Natural killer cell treated with Interleukin-12 subunit alpha and Interleukin-12 subunit beta and Interleukin-15 and Interleukin-18, amount 100 ng/mL, for 72 hours (primary cell): ENCODE measurements at regions not wholly inside any gene's neighbourhood (a gene's known extent, or its start where the extent isn't known, plus 50 kb on each side); places are given as distances from the start of the nearest gene placed in this dataset.

Experiments used
- ATAC-seq, 2 donors: fragments of 150-1000 bp; cut with Tn5 transposase in 1 of 2; sonication (Bioruptor Pico), chemical (Tn5 transposase) in 1 of 2; 2 replicates each; pipeline ENCODE4 v1.10.0; 2021
- DNase-seq: peaks from one replicate; pipeline ENCODE4 v3.0.0; 2022; ENCODE audit warnings: low spot score
- H3K27ac Mint-ChIP-seq, 2 donors: 1 replicate in 1 of 2; 2 replicates in 1 of 2; pipeline ENCODE4 v1.8.0; 2022; ENCODE audit warnings: mixed read lengths in 2 of 2, mild to moderate bottlenecking in 1 of 2, moderate library complexity in 1 of 2
- H3K27me3 Mint-ChIP-seq, 2 donors: 1 replicate in 1 of 2; 2 replicates in 1 of 2; pipeline ENCODE4 v1.8.0; 2022; ENCODE audit warnings: mixed read lengths in 2 of 2
- H3K36me3 Mint-ChIP-seq: one replicate; pipeline ENCODE4 v1.8.0; 2022; ENCODE audit warnings: mixed read lengths
- H3K4me1 Mint-ChIP-seq, 2 donors: 1 replicate in 1 of 2; 2 replicates in 1 of 2; pipeline ENCODE4 v1.8.0; 2022; ENCODE audit warnings: low read depth in 2 of 2, mixed read lengths in 2 of 2, mild to moderate bottlenecking in 1 of 2
- H3K4me3 Mint-ChIP-seq: one replicate; pipeline ENCODE4 v1.8.0; 2022; ENCODE audit warnings: mixed read lengths
- H3K9me3 Mint-ChIP-seq: 2 replicates; pipeline ENCODE4 v1.8.0; 2022; ENCODE audit warnings: mixed read lengths

GRCh38 chr4:8779490-8779932 lies 92.1 kb downstream of the HMX1 start:
- H3K36me3 Mint-ChIP-seq: no peaks in the 10 kb centered on the region
- ATAC-seq (no peak), DNase-seq (no peak)
- H3K9me3 Mint-ChIP-seq: no peaks in the 10 kb centered on the region
- H3K4me1 Mint-ChIP-seq: no peaks in the 10 kb centered on the region
- H3K27ac Mint-ChIP-seq: no peak overlapping the region
- no peak overlapping the region for H3K4me3 Mint-ChIP-seq
- no peaks in the 10 kb centered on the region for H3K27me3 Mint-ChIP-seq

DNA sequence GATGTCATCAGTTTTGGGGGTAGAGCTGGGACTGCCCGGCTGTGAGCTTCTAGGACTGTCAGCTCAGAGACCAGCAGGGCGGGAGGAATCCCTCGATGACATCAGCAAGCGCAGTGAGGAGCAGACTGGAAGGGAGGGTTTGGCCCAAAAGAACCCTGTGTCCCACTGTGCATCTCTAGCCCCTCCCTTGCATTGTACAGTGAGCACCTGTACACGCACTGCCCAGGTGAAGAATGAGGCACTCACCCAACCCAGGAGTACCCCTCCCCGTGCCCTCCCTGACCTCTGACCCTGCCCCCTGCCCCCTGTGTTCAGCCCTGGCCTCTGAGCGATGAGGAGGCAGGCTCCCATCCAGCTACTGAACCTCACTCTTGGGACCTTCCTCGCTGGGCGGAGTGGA lies 92.9 kb downstream of the HMX1 start:
- Mint-ChIP-seq H3K4me1 (no peaks in the 10 kb centered on the region), H3K4me3 (no peak overlapping the region), H3K9me3 (no peaks in the 10 kb centered on the region), H3K36me3 (no peaks in the 10 kb centered on the region), H3K27ac (no peak overlapping the region), H3K27me3 (no peaks in the 10 kb centered on the region)
- DNase-seq: no peak
- ATAC-seq: no peak

DNA sequence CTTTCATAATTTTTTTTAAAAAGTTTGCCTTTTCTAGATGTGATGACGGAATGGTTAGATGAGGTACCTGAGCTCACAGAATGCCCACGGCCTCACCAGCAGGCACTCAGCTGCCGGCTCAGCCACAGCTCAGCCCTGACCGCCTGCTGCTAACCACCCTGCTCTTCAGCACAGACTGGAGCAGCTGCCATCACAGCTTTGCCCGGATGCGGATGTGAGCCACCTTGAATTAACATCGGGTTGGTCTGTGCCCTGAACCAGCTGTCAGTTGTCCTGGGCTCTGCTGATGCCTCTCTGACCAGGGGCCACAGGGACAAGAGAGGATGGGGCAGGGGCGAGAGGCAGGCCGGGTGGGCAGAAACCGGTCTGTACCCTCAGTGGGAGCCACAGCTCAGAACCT lies 93.3 kb downstream of the HMX1 start:
- H3K27me3 Mint-ChIP-seq: no peaks in the 10 kb centered on the region
- no peak for ATAC-seq

GRCh38 chr4:8777320-8778196 lies 94.1 kb downstream of the HMX1 start:
- H3K4me1 Mint-ChIP-seq: no peaks in the 10 kb centered on the region
- no peak for ATAC-seq

More for the DNA sequence above, 93.3 kb downstream of the HMX1 start:
- H3K36me3 Mint-ChIP-seq: no peaks in the 10 kb centered on the region
- H3K9me3 Mint-ChIP-seq: no peaks in the 10 kb centered on the region
- DNase-seq: no peak
- no peak overlapping the region for H3K27ac Mint-ChIP-seq
- H3K4me1 Mint-ChIP-seq: no peaks in the 10 kb centered on the region
- H3K4me3 Mint-ChIP-seq: no peak overlapping the region

DNA sequence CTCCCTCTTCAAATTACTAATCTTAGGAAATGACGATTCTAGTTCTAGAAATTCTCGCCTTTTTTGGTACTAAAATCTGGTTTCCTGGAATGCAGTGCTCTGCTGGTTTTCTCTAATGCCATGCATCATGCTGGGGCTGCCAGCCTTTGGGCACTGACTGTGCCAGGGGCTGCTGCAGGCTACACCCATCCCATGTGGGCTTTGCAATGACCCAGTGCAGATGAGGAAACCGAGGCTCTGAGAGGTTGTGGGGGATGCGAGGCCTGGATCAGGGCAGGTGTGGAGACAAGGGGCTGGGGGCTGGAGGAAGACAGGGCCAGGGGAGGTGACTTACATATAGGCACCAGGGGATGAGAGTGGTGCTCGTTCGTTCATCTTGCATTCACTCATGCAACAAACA lies 95.3 kb downstream of the HMX1 start:
- Mint-ChIP-seq H3K27ac (no peak overlapping the region), H3K4me3 (no peak overlapping the region), H3K36me3 (no peaks in the 10 kb centered on the region), H3K9me3 (no peaks in the 10 kb centered on the region), H3K27me3 (no peaks in the 10 kb centered on the region), H3K4me1 (no peaks in the 10 kb centered on the region)
- DNase-seq (no peak), ATAC-seq (no peak)

More at GRCh38 chr4:8777320-8778196, 94.1 kb downstream of the HMX1 start:
- H3K9me3 Mint-ChIP-seq: no peaks in the 10 kb centered on the region
- DNase-seq: peak; percentile 37
- no peaks in the 10 kb centered on the region for H3K27me3 Mint-ChIP-seq
- no peaks in the 10 kb centered on the region for H3K36me3 Mint-ChIP-seq
- H3K4me3 Mint-ChIP-seq: no peak overlapping the region
- H3K27ac Mint-ChIP-seq: no peak overlapping the region

DNA sequence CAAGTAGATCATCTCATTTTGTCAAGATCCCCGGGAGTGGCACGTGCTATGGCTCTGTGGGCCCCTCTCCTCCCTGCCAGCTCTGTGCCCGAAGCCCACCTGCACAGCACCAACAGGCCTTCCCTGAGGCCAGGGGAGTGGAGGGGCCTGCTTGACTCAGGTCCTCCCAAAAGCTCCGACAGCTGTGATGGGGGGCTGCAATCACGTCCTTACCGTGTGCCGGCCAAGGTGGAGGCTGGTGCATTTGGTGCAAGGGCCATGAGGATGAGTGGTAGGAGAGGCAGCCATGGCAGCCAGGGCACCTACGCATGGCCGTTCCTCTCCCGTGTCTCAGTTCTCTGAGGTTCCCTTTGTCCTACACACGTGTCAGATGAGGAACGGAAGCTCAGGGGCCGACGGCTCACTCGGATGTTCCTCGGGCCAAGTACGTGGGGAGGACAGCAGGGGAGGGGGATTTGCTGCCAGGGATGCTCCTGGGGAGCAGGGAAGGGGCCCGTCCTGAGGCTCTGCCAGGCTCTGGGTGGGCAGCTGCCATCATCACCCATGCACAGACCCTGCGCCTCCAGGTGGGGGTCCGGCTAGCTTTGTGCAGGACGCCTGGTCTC lies 95.8 kb downstream of the HMX1 start:
- H3K9me3 Mint-ChIP-seq: no peaks in the 10 kb centered on the region
- no peak for ATAC-seq
- H3K27ac Mint-ChIP-seq: no peak overlapping the region
- peak; percentile 47 for DNase-seq
- no peak overlapping the region for H3K4me3 Mint-ChIP-seq
- no peaks in the 10 kb centered on the region for H3K27me3 Mint-ChIP-seq
- H3K4me1 Mint-ChIP-seq: no peaks in the 10 kb centered on the region
- H3K36me3 Mint-ChIP-seq: no peaks in the 10 kb centered on the region

DNA sequence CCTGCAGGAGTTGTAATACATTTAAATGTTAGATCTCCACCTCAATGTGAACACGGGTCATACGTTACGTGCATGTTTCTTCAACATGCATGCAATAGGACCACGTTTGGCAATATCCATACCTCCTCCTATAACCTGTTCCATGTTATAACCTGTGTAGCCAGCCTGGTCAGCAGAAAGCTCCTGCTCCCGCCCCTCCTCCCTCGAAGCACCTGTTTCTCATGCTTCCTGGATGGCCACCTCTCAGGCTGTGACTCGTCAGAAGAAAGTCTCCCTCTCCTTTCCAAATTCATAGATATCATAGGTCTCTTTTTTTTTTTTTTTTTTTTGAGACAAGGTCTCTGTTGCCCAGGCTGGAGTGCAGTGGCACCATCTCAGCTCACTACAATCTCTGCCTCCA lies 96.5 kb downstream of the HMX1 start:
- Mint-ChIP-seq H3K9me3 (no peaks in the 10 kb centered on the region), H3K27ac (no peak overlapping the region), H3K4me1 (no peaks in the 10 kb centered on the region), H3K27me3 (no peaks in the 10 kb centered on the region), H3K36me3 (no peaks in the 10 kb centered on the region), H3K4me3 (no peak overlapping the region)
- no peak for DNase-seq
- no peak for ATAC-seq

DNA sequence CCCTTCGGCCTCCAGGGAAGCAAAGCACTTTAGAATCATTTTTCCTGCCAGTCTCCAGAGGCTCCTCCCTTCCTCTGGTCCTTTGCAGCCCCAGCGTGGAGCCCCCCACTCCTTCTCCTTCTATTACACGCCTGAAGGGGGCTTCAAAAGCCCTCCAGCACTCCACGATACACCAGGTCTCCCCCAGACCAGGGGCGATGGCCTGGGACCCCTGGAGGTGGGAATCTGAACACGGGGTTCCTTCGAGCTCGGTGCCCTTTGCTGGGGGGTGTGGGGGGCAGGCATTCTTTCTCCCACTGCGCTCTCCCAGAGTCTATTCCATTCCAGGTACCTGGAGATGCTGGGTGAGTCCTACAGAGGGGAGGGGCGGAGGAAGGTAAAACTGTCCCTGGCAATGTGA lies 97.6 kb downstream of the HMX1 start:
- ATAC-seq: no peak
- DNase-seq: peak; percentile 34

GRCh38 chr4:8773124-8773931 lies 98.3 kb downstream of the HMX1 start:
- ATAC-seq (peak in 1 of 2 donors; percentile 12), DNase-seq (peak; percentile 58)
- H3K4me1 Mint-ChIP-seq: no peaks in the 10 kb centered on the region
- H3K36me3 Mint-ChIP-seq: no peaks in the 10 kb centered on the region
- H3K27ac Mint-ChIP-seq: no peak overlapping the region
- H3K4me3 Mint-ChIP-seq: no peak overlapping the region
- H3K9me3 Mint-ChIP-seq: no peaks in the 10 kb centered on the region
- no peaks in the 10 kb centered on the region for H3K27me3 Mint-ChIP-seq

More for the DNA sequence above, 97.6 kb downstream of the HMX1 start:
- Mint-ChIP-seq H3K27me3 (no peaks in the 10 kb centered on the region), H3K4me3 (no peak overlapping the region), H3K4me1 (no peaks in the 10 kb centered on the region), H3K9me3 (no peaks in the 10 kb centered on the region), H3K27ac (no peak overlapping the region), H3K36me3 (no peaks in the 10 kb centered on the region)

- ATAC-seq: no peak
- Mint-ChIP-seq H3K27me3 (no peaks in the 10 kb centered on the region), H3K36me3 (no peaks in the 10 kb centered on the region), H3K9me3 (no peaks in the 10 kb centered on the region), H3K4me3 (no peak overlapping the region), H3K27ac (no peak overlapping the region), H3K4me1 (no peaks in the 10 kb centered on the region)
- peak; percentile 44 for DNase-seq
Measured at GRCh38 chr4:8772499-8773123, 99.0 kb downstream of the HMX1 start.

DNA sequence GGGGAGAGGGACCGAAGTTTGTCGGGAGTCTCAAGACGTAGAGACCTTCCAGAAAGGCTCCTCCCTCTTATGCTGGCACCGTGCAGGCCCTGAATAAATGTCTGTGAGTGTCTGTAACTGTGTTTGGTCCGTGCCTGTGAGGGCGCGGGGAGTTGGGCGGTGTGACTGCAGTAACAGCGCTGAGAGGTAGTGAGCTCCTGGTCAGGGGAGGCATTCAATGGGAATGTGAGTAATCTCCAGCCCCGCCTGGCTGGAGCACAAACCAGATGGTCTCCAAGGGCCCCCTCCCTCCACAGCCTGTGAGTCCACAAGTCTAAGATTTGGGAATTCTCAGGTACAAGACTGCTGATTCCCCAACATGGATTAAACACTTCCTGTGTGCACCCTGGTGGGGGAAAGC lies 100.0 kb downstream of the HMX1 start:
- Mint-ChIP-seq H3K4me1 (no peaks in the 10 kb centered on the region), H3K4me3 (no peak overlapping the region), H3K36me3 (no peaks in the 10 kb centered on the region), H3K27ac (no peak overlapping the region), H3K27me3 (no peaks in the 10 kb centered on the region), H3K9me3 (no peaks in the 10 kb centered on the region)
- ATAC-seq: no peak
- peak; percentile 12 for DNase-seq

- ATAC-seq (no peak), DNase-seq (peak; percentile 34)
- no peaks in the 10 kb centered on the region for H3K36me3 Mint-ChIP-seq
- no peaks in the 10 kb centered on the region for H3K4me1 Mint-ChIP-seq
- H3K9me3 Mint-ChIP-seq: no peaks in the 10 kb centered on the region
- H3K4me3 Mint-ChIP-seq: no peak overlapping the region
- no peaks in the 10 kb centered on the region for H3K27me3 Mint-ChIP-seq
- no peak overlapping the region for H3K27ac Mint-ChIP-seq
Measured at GRCh38 chr4:8771258-8771590, 100.4 kb downstream of the HMX1 start.

- H3K27me3 Mint-ChIP-seq: no peaks in the 10 kb centered on the region
- DNase-seq (peak; percentile 45), ATAC-seq (no peak)
- no peaks in the 10 kb centered on the region for H3K9me3 Mint-ChIP-seq
- no peak overlapping the region for H3K4me3 Mint-ChIP-seq
- no peaks in the 10 kb centered on the region for H3K36me3 Mint-ChIP-seq
- H3K27ac Mint-ChIP-seq: no peak overlapping the region
- no peaks in the 10 kb centered on the region for H3K4me1 Mint-ChIP-seq
Measured at GRCh38 chr4:8770518-8771257, 101.0 kb downstream of the HMX1 start.
